Liver (tissue), 8 donors: ENCODE measurements at regions not wholly inside any gene's neighbourhood (a gene's known extent, or its start where the extent isn't known, plus 50 kb on each side); places are given as distances from the start of the nearest gene placed in this dataset.

Experiments
- DNase-seq: peaks from one replicate; pipeline ENCODE4 v3.0.0-alpha.2; 2017; ENCODE audit warnings: low spot score
- H3K27ac ChIP-seq, 2 donors: one replicate each; pipeline ENCODE4 v1.7.0; 2013; ENCODE audit warnings: inconsistent platforms in 2 of 2, low read length in 2 of 2, control low read depth in 1 of 2, low read depth in 1 of 2, mild to moderate bottlenecking in 1 of 2
- H3K27me3 ChIP-seq, 4 donors: one replicate each; pipeline versions ENCODE4 v1.6.1 to v1.7.0; 2013; ENCODE audit warnings: low read length in 3 of 4, inconsistent platforms in 1 of 4, mild to moderate bottlenecking in 1 of 4, moderate library complexity in 1 of 4; ENCODE audit not compliant: control insufficient read depth in 4 of 4, insufficient read depth in 4 of 4
- H3K36me3 ChIP-seq, 4 donors: one replicate each; pipeline versions ENCODE4 v1.6.1 to v1.7.0; 2013; ENCODE audit warnings: low read length in 3 of 4, mild to moderate bottlenecking in 3 of 4, low read depth in 1 of 4, moderate library complexity in 1 of 4; ENCODE audit not compliant: control insufficient read depth in 4 of 4, insufficient read depth in 3 of 4
- H3K4me1 ChIP-seq, 4 donors: one replicate each; pipeline versions ENCODE4 v1.6.1 to v1.7.0; 2013; ENCODE audit warnings: low read length in 3 of 4, mild to moderate bottlenecking in 3 of 4, moderate library complexity in 1 of 4; ENCODE audit not compliant: control insufficient read depth in 4 of 4, insufficient read depth in 4 of 4
- H3K4me3 ChIP-seq, 3 donors: one replicate each; pipeline versions ENCODE4 v1.6.1 to v1.7.0; 2013; ENCODE audit warnings: low read length in 3 of 3, control low read depth in 1 of 3, low read depth in 1 of 3, mild to moderate bottlenecking in 1 of 3
- H3K9ac ChIP-seq, 2 donors: one replicate each; pipeline ENCODE4 v1.7.0; 2013; ENCODE audit warnings: low read length in 2 of 2, mild to moderate bottlenecking in 2 of 2, moderate library complexity in 2 of 2, control low read depth in 1 of 2, low read depth in 1 of 2
- H3K9me3 ChIP-seq, 4 donors: one replicate each; pipeline versions ENCODE4 v1.6.1 to v1.7.0; 2013; ENCODE audit warnings: low read length in 3 of 4; ENCODE audit not compliant: control insufficient read depth in 4 of 4
- EGR1 ChIP-seq, 2 donors: IDR thresholded peaks; 2 replicates each; pipeline ENCODE4 v1.6.1; 2016 to 2018; ENCODE audit warnings: antibody characterized with exemption in 2 of 2, low read depth in 2 of 2
- FOXA1 ChIP-seq: IDR thresholded peaks from 2 replicates; pipeline ENCODE4 v1.6.1; 2016; ENCODE audit warnings: antibody characterized with exemption
- FOXA2 ChIP-seq: IDR thresholded peaks from 2 replicates; pipeline ENCODE4 v1.6.1; 2016; ENCODE audit warnings: antibody characterized with exemption
- GABPA ChIP-seq, 2 donors: IDR thresholded peaks in 1 of 2; conservative IDR thresholded peaks in 1 of 2; 2 replicates each; pipeline ENCODE4 v1.6.1; 2016; ENCODE audit warnings: antibody characterized with exemption in 2 of 2, mild to moderate bottlenecking in 1 of 2, moderate library complexity in 1 of 2
- HNF4A ChIP-seq, 2 donors: conservative IDR thresholded peaks; 2 replicates each; pipeline ENCODE4 v1.6.1; 2016; ENCODE audit warnings: antibody characterized with exemption in 2 of 2, mild to moderate bottlenecking in 2 of 2
- HNF4G ChIP-seq: IDR thresholded peaks from 2 replicates; pipeline ENCODE4 v1.6.1; 2016; ENCODE audit warnings: antibody characterized with exemption
- JUND ChIP-seq, 2 donors: IDR thresholded peaks; 2 replicates each; pipeline ENCODE4 v1.6.1; 2016; ENCODE audit warnings: antibody characterized with exemption in 2 of 2
- NR2F2 ChIP-seq: IDR thresholded peaks from 2 replicates; pipeline ENCODE4 v1.6.1; 2016; ENCODE audit warnings: antibody characterized with exemption
- RAD21 ChIP-seq, 2 donors: IDR thresholded peaks; 2 replicates each; pipeline ENCODE4 v1.6.1; 2016; ENCODE audit warnings: antibody characterized with exemption in 2 of 2, mild to moderate bottlenecking in 2 of 2
- SP1 ChIP-seq: IDR thresholded peaks from 2 replicates; pipeline ENCODE4 v1.6.1; 2018; ENCODE audit warnings: antibody characterized with exemption, mild to moderate bottlenecking
- TAF1 ChIP-seq: conservative IDR thresholded peaks from 2 replicates; pipeline ENCODE4 v1.6.1; 2016; ENCODE audit warnings: antibody characterized with exemption, mild to moderate bottlenecking
- YY1 ChIP-seq: IDR thresholded peaks from 2 replicates; pipeline ENCODE4 v1.6.1; 2016; ENCODE audit warnings: antibody characterized with exemption, mild to moderate bottlenecking
- WGBS: extraction: QIAGEN DNeasy Blood & Tissue Kit; methylation state at CpG from one replicate; pipeline ENCODE4 v1.1.7; 2013; 5-methylcytosine and 5-hydroxymethylcytosine counted together
- TF ChIP-seq, protein P1 (sequence below): IDR thresholded peaks from 2 replicates; pipeline ENCODE4 v1.6.1; 2016; ENCODE audit warnings: antibody characterized with exemption
- TF ChIP-seq, protein P2 (sequence below): IDR thresholded peaks from 2 replicates; pipeline ENCODE4 v1.6.1; 2016; ENCODE audit warnings: antibody characterized with exemption
- TF ChIP-seq, protein P3 (sequence below): fragments of 150-350 bp; IDR thresholded peaks from 2 replicates; pipeline ENCODE4 v1.5.1; 2017; ENCODE audit warnings: improper control_type of control experiment, low read depth, low read length; ENCODE audit not compliant: missing input control
- TF ChIP-seq, protein P4 (sequence below): IDR thresholded peaks from 2 replicates; pipeline ENCODE4 v1.6.1; 2016; ENCODE audit warnings: antibody characterized with exemption, mild to moderate bottlenecking
- donor health status: healthy.
- donor health status: healthy.
- donor health status: healthy.
- donor health status: healthy.
- donor health status: healthy.

DNA sequence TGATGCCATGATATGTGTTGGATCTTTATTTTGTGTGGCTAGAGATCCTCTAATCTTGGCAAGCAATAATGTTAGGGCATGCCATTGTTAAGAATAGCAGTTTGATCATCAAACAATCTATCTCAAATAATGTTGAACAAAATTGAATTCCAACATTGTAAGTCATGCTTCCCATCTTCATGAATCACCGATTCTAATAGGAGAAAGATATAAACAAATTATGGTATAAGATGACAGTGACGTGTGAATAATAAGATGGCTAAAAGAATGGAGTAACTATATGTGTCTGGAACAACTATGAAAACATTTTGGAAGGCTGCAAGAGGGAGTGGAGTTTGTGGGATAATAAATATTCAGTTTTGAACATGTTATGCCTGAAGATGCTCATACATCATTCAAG lies 208.4 kb downstream of the DTHD1 start:
- WGBS = 54% methylated on average over 2 of the region's 2 CpGs
- H3K4me3 ChIP-seq = no peak overlapping the region
- H3K9ac ChIP-seq = no peak overlapping the region
- no peaks in the 10 kb centered on the region for H3K36me3 ChIP-seq
- no peaks in the 10 kb centered on the region for H3K27me3 ChIP-seq
- DNase-seq = no peak
- H3K4me1 ChIP-seq = no peaks in the 10 kb centered on the region
- H3K27ac ChIP-seq = no peak overlapping the region
- no peaks in the 10 kb centered on the region for H3K9me3 ChIP-seq
- TF ChIP-seq YY1 (no peak), FOXA2 (no peak), GABPA (IDR thresholded peaks at IDR 0.05 in 1 of 2, conservative IDR thresholded peaks at IDR 0.05 in 1 of 2) (no peak), RAD21 (IDR thresholded peaks at IDR 0.05) (no peak), FOXA1 (no peak), EGR1 (IDR thresholded peaks at IDR 0.05; ENCODE audit: low read depth in 2 of 2) (no peak), SP1 (no peak), TAF1 (no peak), NR2F2 (no peak), HNF4A (conservative IDR thresholded peaks at IDR 0.05) (no peak), HNF4G (no peak), JUND (IDR thresholded peaks at IDR 0.05) (no peak)
- TF ChIP-seq, protein P1, sequence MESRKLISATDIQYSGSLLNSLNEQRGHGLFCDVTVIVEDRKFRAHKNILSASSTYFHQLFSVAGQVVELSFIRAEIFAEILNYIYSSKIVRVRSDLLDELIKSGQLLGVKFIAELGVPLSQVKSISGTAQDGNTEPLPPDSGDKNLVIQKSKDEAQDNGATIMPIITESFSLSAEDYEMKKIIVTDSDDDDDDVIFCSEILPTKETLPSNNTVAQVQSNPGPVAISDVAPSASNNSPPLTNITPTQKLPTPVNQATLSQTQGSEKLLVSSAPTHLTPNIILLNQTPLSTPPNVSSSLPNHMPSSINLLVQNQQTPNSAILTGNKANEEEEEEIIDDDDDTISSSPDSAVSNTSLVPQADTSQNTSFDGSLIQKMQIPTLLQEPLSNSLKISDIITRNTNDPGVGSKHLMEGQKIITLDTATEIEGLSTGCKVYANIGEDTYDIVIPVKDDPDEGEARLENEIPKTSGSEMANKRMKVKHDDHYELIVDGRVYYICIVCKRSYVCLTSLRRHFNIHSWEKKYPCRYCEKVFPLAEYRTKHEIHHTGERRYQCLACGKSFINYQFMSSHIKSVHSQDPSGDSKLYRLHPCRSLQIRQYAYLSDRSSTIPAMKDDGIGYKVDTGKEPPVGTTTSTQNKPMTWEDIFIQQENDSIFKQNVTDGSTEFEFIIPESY = no peak
- TF ChIP-seq, protein P2, sequence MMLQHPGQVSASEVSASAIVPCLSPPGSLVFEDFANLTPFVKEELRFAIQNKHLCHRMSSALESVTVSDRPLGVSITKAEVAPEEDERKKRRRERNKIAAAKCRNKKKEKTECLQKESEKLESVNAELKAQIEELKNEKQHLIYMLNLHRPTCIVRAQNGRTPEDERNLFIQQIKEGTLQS = no peak
- TF ChIP-seq, protein P3, sequence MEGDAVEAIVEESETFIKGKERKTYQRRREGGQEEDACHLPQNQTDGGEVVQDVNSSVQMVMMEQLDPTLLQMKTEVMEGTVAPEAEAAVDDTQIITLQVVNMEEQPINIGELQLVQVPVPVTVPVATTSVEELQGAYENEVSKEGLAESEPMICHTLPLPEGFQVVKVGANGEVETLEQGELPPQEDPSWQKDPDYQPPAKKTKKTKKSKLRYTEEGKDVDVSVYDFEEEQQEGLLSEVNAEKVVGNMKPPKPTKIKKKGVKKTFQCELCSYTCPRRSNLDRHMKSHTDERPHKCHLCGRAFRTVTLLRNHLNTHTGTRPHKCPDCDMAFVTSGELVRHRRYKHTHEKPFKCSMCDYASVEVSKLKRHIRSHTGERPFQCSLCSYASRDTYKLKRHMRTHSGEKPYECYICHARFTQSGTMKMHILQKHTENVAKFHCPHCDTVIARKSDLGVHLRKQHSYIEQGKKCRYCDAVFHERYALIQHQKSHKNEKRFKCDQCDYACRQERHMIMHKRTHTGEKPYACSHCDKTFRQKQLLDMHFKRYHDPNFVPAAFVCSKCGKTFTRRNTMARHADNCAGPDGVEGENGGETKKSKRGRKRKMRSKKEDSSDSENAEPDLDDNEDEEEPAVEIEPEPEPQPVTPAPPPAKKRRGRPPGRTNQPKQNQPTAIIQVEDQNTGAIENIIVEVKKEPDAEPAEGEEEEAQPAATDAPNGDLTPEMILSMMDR = no peak
- TF ChIP-seq, protein P4, sequence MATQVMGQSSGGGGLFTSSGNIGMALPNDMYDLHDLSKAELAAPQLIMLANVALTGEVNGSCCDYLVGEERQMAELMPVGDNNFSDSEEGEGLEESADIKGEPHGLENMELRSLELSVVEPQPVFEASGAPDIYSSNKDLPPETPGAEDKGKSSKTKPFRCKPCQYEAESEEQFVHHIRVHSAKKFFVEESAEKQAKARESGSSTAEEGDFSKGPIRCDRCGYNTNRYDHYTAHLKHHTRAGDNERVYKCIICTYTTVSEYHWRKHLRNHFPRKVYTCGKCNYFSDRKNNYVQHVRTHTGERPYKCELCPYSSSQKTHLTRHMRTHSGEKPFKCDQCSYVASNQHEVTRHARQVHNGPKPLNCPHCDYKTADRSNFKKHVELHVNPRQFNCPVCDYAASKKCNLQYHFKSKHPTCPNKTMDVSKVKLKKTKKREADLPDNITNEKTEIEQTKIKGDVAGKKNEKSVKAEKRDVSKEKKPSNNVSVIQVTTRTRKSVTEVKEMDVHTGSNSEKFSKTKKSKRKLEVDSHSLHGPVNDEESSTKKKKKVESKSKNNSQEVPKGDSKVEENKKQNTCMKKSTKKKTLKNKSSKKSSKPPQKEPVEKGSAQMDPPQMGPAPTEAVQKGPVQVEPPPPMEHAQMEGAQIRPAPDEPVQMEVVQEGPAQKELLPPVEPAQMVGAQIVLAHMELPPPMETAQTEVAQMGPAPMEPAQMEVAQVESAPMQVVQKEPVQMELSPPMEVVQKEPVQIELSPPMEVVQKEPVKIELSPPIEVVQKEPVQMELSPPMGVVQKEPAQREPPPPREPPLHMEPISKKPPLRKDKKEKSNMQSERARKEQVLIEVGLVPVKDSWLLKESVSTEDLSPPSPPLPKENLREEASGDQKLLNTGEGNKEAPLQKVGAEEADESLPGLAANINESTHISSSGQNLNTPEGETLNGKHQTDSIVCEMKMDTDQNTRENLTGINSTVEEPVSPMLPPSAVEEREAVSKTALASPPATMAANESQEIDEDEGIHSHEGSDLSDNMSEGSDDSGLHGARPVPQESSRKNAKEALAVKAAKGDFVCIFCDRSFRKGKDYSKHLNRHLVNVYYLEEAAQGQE = no peak

DNA sequence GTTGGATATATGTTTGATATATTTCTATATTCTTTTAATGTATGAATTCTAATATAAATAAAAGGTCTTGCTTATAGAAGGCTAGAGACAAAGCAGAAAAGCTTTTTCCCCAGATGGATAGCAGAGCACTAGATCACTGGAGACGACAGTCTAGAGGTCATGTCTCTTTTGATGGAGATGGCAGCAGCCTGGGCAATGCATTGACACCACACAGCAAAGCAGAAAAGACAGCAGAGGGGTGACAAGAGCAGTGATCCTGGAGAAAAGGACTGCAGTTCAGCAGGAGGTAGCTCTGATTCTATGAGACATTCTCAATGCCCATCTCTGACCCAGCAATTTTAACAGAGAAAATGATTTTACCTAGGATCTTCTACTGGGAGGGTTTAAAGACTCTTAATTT lies 210.6 kb downstream of the DTHD1 start:
- 31% methylated on average over 1 of the region's 1 CpG for WGBS
- Histone ChIP-seq H3K4me1 (no peaks in the 10 kb centered on the region), H3K27ac (no peak overlapping the region), H3K36me3 (no peaks in the 10 kb centered on the region), H3K9me3 (no peaks in the 10 kb centered on the region), H3K4me3 (no peak overlapping the region), H3K27me3 (no peaks in the 10 kb centered on the region), H3K9ac (no peak overlapping the region)
- DNase-seq = no peak
- TF ChIP-seq, protein P4 = no peak
- TF ChIP-seq SP1 (no peak), HNF4G (no peak), TAF1 (no peak), JUND (IDR thresholded peaks at IDR 0.05) (no peak), HNF4A (conservative IDR thresholded peaks at IDR 0.05) (no peak), NR2F2 (no peak)
- TF ChIP-seq, protein P2 = no peak
- TF ChIP-seq, protein P1 = no peak
- TF ChIP-seq, protein P3 = no peak
